ENCODE measurements at regions not wholly inside any gene's neighbourhood (a gene's known extent, or its start where the extent isn't known, plus 50 kb on each side); places are given as distances from the start of the nearest gene placed in this dataset.
A peak's percentile ranks its signal among the peaks of the same experiment; 100 is the strongest.

GRCh38 chr1:185375583-185375982 is 58.5 kb upstream of the IVNS1ABP start:
- TF ChIP-seq CTCF (IDR thresholded peaks at IDR 0.05): no peak
- no peak for TF ChIP-seq POLR2A (IDR thresholded peaks at IDR 0.05)
- peak in 2 of 4 donors; percentile 43 to 56 for TF ChIP-seq EP300 (IDR thresholded peaks at IDR 0.05)

Data from sigmoid colon (tissue), 4 donors.